ENCODE measurements at regions not wholly inside any gene's neighbourhood (a gene's known extent, or its start where the extent isn't known, plus 50 kb on each side); places are given as distances from the start of the nearest gene placed in this dataset.
A peak's percentile ranks its signal among the peaks of the same experiment; 100 is the strongest.
"Not testable (repeated sequence)": the region's sequence is repeated elsewhere in the genome, so short reads cannot be mapped to it uniquely, and the experiment has no call there.

GRCh38 chr18:21928925-21929324 is 188.3 kb downstream of the MIB1 start:
- no peak for DNase-seq

GRCh38 chr18:21930177-21930576 is 189.6 kb downstream of the MIB1 start:
- no peak for DNase-seq

GRCh38 chr18:21933931-21934765 is 193.6 kb downstream of the MIB1 start:
- DNase-seq: no peak

- no peak for DNase-seq
These were observed 194.1 kb downstream of the MIB1 start for GRCh38 chr18:21934766-21935015.

GRCh38 chr18:21943456-21943855 is 202.9 kb downstream of the MIB1 start:
- no peak for DNase-seq

- DNase-seq: no peak
These were observed 208.9 kb downstream of the MIB1 start for GRCh38 chr18:21949326-21950015.

GRCh38 chr18:21955757-21956652 is 213.4 kb upstream of the GATA6 start:
- peak; percentile 70 for DNase-seq

GRCh38 chr18:21958263-21958662 is 211.1 kb upstream of the GATA6 start:
- DNase-seq: no peak

- DNase-seq: peak; percentile 4
These were observed 210.5 kb upstream of the GATA6 start for GRCh38 chr18:21958707-21959450.

- DNase-seq: no peak
These were observed 209.2 kb upstream of the GATA6 start for GRCh38 chr18:21960189-21960588.

GRCh38 chr18:21963336-21963735 is 206.1 kb upstream of the GATA6 start:
- no peak for DNase-seq

GRCh38 chr18:21968338-21968737 is 201.1 kb upstream of the GATA6 start:
- no peak for DNase-seq

GRCh38 chr18:21972281-21972680 is 197.1 kb upstream of the GATA6 start:
- no peak for DNase-seq

GRCh38 chr18:21975954-21976353 is 193.4 kb upstream of the GATA6 start:
- DNase-seq: not testable (repeated sequence)

- no peak for DNase-seq
These were observed 190.7 kb upstream of the GATA6 start for GRCh38 chr18:21978546-21979170.

GRCh38 chr18:21979171-21979560 is 190.2 kb upstream of the GATA6 start:
- no peak for DNase-seq

GRCh38 chr18:21979759-21980158 is 189.6 kb upstream of the GATA6 start:
- DNase-seq: no peak

GRCh38 chr18:21980744-21981143 is 188.6 kb upstream of the GATA6 start:
- DNase-seq: no peak

- DNase-seq: not testable (repeated sequence)
These were observed 187.9 kb upstream of the GATA6 start for GRCh38 chr18:21981489-21981888.

- no peak for DNase-seq
These were observed 178.3 kb upstream of the GATA6 start for GRCh38 chr18:21991081-21991534.

GRCh38 chr18:21991886-21992285 is 177.5 kb upstream of the GATA6 start:
- DNase-seq: no peak

- DNase-seq: no peak
These were observed 173.0 kb upstream of the GATA6 start for GRCh38 chr18:21996351-21996826.
